Epidermal melanocyte (primary cell): ENCODE measurements at regions not wholly inside any gene's neighbourhood (a gene's known extent, or its start where the extent isn't known, plus 50 kb on each side); places are given as distances from the start of the nearest gene placed in this dataset.

Experiments
- DNase-seq: peaks from one replicate; pipeline ENCODE4 v3.0.0; 2011; ENCODE audit warnings: low spot score; ENCODE audit not compliant: insufficient read length

DNA sequence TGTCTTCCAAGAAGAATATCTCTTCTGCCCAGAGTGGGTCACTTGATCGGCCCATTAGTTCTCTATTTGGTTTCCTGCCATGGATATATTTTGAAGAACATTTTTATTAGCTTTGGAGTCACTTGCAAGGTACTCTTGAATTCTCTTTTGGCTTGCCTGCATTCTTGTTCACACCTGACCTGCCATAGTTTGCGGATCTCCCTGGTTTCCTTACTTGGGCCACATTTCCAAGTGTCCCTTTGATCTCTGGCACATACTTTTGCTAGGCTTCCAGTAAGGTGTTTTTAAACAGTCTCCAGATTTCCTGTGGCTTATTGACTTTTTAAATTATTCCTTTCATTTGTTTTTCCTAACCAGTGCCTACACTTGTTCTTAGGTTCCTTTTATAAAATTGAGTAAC lies 488.5 kb upstream of the MDFIC2 start:
- DNase-seq = no peak

DNA sequence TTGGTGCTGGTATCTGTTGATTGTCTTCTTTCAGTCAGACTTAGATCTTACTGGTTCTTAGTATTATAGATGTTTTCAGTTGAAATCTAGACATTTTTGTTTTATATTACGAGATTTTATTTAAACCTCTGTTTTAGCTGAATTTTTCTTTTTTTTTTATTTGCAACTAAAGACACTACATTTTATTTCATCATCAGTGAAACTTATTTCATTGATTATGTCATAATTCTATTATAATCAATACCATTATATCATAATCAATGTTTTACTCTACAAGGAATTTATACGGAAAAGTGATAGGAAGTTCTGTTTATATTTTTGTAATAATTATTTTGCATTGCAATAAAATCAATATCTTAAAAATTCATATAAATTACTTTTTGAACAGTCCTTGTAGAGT lies 477.4 kb upstream of the MDFIC2 start:
- no peak for DNase-seq

DNA sequence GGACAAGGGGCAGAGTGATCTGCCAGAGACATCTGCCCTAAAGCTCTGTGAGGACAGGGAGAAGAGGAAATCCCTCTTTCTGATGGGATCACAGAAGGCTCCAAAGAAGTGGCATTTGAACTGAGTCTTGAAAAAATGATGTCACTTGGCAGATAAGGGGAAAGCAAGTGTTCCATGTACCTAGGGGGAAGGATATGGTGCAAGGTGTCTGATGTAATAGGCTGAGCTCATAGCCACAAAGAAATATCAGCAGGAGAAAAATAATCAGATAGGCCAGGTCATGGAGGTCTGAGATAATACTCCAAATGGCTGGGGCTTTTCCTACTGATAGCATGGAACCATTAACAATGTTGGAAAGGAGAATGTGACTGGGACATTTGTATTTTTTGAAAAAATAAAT lies 468.4 kb upstream of the MDFIC2 start:
- no peak for DNase-seq

DNA sequence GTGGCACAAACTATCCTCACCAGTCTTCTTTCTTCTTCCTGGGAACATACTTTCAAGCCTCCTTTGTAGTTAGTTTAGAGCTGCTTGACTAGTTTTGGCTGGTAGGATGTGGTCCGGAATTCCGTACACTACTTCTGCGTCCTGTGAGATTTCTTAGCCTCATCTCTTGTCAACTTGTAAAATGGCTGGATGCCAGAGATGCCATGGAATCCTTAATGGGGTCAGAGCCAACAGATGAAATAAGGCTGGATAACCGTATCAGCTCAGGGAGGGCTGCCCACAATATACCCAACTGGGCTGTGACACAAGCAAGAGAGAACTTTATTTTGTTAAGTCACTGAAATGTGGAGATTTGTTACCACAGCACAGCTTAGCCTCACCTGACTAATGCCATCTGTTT lies 466.9 kb upstream of the MDFIC2 start:
- DNase-seq = no peak

DNA sequence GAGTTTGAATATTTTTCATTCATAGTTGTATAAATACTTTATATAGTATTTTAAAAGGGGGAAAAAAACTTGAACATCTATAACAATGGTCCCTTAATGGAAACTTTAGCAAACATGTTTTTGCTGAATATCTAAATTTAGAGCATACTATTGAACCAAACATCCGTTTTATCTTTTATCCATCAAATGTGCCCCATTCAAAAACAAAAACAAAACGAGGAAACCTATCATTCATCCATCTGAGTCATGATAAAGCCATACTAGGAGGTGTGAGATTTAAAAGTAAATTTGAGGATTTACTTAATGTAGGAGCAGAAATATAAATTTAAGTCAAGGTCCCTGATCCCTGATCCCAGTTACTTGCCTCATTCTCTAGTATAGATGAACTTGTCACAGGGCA lies 463.6 kb upstream of the MDFIC2 start:
- DNase-seq = no peak

DNA sequence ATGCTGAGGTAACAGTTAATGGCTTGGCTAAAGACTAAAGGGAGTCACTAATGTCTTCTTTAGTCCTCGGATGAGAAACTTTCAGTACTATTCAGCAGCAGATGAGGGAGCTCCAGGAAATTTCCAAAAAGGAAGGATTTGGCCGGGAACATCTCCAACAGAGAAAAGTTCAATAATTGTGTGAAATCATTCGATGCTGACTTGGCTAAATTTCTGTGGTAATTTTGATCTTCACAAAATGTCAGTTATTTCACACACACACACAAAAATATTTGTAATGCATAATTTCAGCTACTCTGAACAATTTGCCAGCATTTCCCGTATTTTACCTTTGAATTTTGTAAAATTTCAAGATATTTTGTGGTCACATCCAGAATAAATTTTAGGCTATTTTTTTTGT lies 462.8 kb upstream of the MDFIC2 start:
- no peak for DNase-seq

DNA sequence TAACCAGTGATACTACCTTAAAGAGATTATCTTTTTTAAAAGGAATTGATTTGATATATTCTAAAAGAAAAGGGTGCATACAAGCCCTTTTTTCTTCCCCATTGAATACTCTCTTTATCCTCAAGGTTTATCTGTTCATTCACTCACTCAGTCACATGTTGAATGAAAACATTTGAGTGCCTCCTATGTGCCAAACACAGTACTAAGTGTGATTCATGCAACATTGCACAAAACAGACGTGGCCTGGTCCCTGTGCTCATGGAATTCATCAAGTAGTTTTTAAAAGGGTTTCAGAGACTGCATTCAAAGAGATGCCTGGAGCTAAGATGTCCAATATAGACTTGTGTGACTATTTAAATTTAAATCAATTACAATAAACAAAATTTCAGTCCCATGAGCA lies 462.2 kb upstream of the MDFIC2 start:
- DNase-seq = no peak

DNA sequence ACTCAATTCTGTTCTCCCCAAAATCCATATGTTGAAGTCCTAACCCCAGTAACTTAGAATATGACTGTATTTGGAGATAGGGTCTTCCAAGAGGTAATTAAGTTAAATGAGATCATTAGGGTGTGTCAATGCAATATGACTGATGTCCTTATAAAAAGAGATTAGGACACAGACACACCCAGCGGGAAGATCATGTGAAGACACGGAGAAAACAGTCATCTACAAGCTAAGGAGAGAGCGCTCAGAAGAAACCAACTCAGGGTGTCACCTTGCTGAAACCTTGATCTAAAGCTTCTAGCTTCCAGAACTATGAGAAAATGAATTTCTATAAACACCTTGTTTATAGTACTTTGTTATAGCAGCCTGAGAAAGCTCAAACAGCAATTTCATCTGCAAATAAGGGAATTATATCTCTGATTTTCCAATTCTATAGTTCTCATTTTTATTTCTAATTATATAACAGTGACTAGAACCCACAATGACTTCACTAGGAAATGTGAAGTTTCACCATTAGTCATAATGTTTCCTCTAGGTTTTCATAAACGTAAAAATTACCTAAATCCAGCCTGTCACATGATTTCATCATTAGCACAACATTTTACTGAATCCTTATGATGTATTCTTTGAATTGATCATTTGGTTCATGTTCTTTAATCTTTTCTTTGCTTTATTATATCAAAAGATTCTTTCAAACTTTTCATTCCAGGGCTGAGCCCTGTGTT lies 459.1 kb upstream of the MDFIC2 start:
- DNase-seq = no peak

DNA sequence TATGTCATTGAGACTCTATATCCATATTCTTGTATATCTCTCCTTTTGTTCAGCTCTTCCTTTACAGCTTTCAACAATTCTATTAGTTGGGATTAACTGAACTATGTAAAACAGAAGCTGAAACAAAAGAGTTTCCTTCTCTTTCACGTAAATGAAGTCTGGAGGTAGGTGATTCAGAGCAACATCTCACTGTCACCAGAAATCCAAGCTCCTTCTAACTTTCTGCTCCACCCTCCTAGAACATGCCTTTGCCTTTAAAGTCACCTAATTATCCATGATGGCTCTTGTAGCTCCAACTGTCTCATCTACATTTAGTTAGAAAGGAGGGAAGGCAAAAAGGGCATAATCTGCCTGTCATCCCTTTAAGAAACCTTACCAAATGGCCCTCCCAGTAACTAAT lies 458.2 kb upstream of the MDFIC2 start:
- no peak for DNase-seq

DNA sequence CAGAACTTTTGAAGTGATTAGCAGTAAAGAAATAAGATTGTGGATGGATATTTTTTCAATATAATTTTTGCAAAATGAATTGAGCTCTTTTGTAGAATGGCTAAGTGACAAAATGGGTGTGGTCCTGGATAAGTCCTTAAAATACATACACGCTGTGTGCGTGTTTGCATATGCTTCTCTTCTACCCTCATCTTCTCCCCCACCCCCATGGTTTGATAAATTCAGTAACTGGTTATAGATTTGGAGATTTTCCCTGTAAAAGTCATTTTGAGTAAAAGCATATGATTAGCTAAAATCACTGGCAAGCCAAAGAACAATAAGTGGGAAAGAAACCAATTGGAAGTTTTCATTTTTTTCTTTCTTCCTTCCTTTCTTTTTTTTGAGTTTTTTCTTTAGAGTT lies 453.9 kb upstream of the MDFIC2 start:
- no peak for DNase-seq

DNA sequence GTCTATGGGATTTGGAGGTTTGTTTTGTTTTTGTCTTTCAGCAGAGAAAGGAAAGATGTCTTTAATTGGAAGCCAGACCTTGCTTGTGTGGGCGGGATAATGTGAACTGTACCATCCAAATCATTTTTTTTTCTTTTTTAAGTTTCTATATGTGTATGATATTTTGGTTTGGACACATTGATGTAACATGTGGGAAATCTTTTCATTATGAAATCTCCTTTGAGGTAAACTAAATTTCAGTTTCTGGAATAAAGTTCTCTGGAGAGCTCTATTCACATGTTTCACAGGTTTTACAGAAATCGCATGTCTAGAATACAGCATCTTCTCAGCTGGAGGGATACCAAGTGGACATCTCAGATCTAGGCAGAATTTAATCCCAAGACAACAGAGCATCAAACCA lies 451.5 kb upstream of the MDFIC2 start:
- no peak for DNase-seq

DNA sequence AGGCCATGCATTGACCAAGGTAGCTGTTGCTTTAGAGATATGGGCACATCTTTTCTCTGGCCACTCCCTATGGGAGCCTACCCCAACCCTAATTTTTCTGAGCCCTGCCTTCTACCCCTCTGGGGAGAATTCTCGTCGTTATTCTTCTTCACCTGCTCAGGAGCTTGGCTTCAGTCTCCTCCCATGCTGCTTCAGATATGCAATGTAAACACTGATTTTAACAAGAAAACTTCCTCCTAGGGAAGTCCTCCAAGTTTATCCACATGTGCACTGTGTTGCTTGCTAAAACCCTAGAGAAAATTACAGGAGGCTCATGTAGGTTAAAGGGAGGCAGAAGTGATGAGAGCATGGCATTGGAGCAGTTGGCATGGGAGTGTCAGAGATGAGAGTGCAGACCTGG lies 445.2 kb upstream of the MDFIC2 start:
- no peak for DNase-seq

DNA sequence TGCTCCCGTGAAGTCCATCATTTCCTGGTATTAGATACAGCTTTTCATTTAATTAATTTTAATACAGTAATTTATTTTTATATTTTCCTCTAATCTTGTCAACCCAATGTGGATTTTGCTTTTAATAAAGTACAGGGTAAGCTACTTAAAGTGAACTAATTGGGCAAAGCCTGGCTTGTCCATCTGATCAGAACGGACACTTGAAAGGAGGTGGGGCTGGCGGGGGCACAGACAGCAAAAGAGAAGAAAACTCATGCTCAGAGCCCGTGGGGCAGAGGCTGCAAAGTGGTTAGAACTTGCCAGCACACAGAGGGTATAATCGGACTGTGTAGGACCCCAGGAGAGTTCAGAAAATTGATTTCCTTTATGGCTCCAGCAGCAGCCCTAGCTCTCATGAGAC lies 443.1 kb upstream of the MDFIC2 start:
- DNase-seq = no peak

DNA sequence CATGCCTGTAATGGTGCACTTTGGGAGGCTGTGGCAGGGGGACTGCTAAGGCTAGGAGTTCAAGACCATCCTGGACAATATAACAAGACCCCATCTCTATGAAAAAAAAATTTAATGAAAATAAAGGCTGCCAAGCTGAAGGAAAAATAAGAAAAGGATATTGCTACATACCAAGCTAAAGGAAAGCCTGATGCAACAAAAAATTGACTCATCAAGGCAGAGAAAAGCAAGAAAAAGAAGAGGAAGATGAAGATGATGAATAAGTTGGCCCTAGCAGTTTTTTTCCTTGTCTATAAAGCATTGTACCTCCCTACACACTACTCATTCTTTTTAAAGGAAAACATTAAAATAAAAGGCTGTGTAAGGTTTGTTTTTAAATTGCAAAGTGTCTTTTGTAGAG lies 441.9 kb upstream of the MDFIC2 start:
- no peak for DNase-seq

DNA sequence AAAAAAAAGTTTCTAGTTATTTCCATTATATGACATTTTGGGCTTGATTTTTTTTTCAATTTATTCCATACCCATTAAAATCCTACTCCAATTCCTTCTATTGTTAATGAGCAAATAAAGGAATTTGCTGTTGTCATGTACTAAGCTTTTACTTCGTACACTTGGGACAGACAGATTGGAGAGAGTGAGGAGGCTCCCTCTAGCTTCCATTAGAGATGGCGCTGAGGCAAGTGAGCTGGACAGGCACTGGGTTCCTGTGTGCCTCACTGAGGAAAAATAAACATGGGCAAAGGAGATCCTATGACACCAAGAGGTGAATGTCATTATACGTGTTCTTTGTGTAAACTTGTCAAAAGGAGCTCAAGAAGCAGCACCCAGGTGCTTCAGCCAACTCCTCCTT lies 441.1 kb upstream of the MDFIC2 start:
- no peak for DNase-seq

DNA sequence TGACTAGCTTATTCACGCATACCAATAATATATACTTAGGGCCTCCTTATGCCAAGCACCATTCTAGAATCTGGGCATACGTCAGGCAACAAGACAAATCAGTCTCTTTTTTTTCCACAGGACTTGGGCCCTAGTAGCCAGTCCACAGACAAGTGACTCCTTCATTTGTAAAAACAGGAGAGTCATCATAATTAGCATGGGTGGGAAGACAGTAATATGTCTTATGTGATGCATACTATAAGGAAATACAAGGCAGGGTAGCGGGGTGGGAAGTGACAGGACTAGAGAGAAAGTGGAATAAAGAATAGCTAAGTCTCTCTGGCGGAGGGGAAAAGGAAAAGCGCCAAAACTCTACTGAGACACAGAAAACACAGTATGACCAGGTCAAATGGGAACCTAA lies 439.6 kb upstream of the MDFIC2 start:
- DNase-seq = no peak

DNA sequence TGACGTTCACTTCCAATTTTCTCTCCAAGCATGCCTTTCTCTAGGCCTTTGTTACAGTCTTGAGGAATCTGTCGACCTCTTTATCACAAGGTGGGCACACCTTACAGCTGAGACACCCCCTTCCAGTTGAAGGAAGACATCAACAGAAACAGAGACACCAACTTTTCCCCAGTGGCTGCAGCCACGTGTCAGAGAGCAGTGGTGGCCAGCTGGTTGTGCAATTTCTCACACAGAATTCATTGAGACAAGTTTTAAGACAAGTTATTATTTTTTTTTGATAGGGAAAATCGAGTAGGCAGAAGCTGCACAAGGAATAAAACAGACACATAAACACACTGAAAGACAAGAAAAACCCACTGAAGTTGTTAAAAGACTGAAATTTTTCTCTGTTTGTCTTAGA lies 436.7 kb upstream of the MDFIC2 start:
- no peak for DNase-seq

DNA sequence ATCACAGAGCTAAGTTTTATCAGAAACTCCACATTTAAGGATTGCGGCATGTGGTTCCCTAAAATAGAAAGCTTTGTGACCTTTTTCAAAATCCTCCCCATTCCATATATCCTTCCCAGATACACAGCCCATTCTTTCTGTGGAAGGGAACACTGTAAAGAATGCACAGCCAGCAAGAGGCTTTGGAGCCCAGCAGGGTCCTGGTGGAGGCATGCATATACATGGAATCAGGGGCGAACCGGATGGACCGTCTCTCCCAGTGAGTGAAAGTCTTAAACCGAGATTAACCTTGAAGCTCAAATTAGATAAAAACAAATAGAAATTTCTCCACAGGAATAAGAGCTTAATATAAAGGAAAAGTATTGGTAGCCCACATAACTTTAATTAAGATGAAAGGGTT lies 436.2 kb upstream of the MDFIC2 start:
- no peak for DNase-seq

DNA sequence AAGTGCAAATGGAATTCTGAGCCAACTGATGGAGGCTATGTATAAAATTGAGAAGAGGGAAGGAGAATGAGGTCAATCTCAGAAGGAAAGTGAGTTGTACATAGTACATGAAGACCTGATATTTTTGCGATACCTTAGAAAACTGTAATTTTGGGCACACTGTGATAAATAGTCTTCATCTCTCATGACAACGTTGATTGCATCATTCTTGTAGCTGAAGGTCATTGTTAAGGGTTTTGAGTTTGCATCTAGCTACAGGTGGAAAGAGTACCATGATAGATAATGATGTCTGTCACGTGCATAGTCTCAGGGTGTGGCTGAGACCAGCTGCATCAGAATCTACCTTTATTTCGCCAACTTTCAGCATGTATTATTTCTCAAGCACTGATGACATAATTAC lies 435.4 kb upstream of the MDFIC2 start:
- DNase-seq = no peak

DNA sequence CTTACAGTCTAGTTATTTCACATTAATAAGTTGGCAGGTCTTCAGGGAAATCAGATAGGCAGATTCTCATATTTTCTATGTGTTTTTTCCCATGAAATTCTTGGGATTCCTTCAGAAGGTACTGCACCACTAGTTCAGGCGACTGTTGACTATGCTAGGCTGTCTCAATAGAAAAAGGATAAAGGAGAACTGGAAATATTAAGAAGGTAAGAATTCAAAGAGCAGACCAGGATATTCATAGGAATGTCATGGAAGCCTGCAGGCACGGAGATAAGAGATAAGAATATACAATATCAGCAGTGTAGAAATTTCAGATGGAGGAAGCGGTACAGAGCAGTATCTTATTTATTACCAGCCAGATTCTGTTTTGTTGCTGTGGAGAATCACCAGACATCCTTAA lies 432.1 kb upstream of the MDFIC2 start:
- DNase-seq = no peak

DNA sequence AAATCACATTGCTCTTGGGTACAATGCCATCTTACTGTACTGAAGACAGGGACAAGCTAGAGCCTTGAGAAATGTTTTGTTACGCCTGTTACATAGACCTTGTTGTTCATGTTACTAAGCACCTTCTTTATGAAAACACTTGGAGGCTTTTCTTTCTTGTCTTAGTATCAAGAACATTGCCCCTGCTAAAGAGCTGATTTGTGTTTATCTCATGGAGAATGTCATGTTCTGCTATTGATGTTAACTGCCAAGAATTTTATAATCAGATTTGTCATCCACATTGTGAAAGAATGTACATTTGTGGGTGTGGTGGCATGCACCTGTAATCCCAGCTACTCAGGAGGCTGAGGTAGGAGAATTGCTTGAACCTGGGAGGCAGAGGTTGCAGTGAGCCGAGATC lies 431.3 kb upstream of the MDFIC2 start:
- no peak for DNase-seq

DNA sequence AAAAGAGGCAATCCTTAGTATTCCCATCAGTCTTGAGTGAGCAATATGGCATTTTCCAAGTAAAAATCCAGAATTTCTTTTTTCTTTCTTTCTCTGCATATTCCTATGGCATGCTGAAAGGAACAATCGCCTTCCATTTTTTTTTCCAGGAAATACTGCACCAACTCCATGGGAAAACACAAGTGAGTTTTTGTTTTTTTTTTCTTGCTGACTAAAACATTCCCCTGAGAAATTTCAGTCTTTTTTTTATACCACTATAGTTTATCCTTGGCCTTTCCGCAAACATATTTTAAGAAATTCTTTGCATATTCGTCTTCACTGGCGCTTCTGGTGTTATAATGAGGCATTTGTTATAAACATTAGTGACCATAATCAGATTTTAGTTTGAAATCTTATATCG lies 429.6 kb upstream of the MDFIC2 start:
- no peak for DNase-seq

DNA sequence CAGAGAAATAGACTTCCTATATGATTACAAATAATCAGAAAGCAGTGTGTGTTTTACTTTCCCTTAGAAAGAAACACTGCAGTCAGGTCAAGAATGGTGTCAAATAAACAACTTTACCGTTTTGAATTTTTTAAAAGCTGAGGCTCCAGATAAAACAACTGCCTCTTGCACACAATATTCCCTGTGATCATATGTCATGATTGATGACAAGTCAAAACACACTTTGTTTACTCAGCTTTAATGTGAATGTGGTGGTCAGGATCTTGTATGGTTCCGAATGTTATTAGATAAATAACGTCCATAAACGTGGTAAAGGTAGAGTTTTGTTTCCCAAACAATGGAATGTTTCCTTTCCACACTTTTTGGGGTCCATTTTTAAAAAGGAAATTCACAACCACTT lies 428.4 kb upstream of the MDFIC2 start:
- DNase-seq = no peak

DNA sequence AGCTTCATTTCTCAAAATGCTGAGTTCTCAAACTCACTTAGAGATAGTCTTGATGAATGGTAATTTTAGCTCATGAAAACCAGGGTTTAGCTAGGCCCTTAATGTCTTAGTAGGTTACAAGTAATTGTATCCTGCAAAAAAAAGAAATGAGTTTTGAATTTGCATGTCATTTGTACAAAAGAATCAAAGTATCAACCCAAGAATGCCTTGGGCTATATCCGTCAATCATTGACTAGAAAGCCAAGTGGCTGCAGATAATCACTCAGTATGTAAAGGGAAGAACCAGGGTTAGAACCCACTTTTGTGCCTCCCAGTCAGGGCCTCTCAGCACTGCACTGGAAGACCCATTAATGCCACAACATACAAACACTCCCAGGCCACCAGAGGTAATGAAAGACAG lies 427.6 kb upstream of the MDFIC2 start:
- no peak for DNase-seq
